Ecto neural progenitor cell (in vitro differentiated cells): ENCODE measurements at regions not wholly inside any gene's neighbourhood (a gene's known extent, or its start where the extent isn't known, plus 50 kb on each side); places are given as distances from the start of the nearest gene placed in this dataset.

Source experiments
- DNase-seq: peaks from one replicate; pipeline ENCODE4 v3.0.0-alpha.2; 2018; ENCODE audit warnings: low spot score

- DNase-seq = no peak
These were observed 388.7 kb upstream of the MGMT start for GRCh38 chr10:129078346-129078745.

DNA sequence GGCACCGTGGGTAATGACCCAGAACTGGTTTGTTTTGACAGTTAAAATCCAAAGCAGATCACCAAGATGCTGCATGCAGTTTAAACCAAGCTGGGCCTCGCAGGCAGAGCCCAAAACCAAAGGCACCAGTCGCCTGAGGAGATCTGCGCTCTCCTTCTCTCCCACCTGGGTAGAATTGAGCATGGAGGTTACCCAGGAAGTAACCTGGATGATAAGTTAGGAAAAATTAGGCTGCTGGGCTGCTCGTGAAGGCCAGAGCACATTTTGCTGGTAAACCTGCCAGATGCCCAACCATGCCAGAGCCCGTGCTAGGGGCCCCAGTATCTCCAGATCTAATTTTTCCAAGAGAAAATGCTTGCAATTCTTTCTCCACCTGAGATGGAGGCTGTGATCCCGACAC, 388.3 kb upstream of the MGMT start:
- DNase-seq = no peak

- DNase-seq = peak; percentile 61
These were observed 387.3 kb upstream of the MGMT start for GRCh38 chr10:129079705-129080104.

GRCh38 chr10:129085811-129086210, 381.2 kb upstream of the MGMT start:
- no peak for DNase-seq

GRCh38 chr10:129089341-129089740, 377.7 kb upstream of the MGMT start:
- no peak for DNase-seq

- DNase-seq = no peak
These were observed 376.9 kb upstream of the MGMT start for GRCh38 chr10:129090165-129090564.

DNA sequence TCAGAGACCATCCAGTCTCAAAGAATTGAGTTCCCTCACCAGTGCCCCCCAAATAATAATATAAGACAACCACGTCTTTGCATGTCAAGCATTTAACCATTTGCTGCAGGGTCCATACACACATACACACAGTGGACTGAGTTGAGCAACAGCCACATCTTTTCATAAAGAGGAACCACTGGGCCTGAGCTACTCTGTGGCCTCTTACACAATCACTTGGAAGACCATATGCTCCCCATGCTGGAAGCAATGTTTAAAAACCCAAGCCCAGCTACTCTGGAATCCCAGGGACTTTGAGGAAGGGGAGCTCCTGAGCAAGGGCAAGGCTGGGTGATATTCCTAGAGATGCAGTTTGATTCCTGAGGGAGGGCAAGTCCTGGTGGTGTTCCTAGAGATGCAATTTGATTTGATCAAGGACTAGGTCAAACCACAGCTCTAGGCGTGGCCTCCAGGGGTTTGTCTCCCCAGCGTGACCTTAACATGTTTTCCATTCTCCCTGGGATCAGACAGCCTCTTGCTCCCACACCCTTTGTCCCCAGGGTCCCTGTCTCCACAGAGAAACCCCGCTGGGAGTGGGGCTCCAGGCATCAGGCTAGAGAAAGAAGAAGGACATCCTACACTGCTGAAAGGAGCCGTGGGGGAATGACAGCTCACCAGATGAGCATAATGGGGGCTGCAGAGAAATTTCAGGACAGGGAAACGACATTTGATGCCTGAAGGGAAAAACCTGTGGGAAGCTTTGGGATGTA, 376.2 kb upstream of the MGMT start:
- no peak for DNase-seq

DNA sequence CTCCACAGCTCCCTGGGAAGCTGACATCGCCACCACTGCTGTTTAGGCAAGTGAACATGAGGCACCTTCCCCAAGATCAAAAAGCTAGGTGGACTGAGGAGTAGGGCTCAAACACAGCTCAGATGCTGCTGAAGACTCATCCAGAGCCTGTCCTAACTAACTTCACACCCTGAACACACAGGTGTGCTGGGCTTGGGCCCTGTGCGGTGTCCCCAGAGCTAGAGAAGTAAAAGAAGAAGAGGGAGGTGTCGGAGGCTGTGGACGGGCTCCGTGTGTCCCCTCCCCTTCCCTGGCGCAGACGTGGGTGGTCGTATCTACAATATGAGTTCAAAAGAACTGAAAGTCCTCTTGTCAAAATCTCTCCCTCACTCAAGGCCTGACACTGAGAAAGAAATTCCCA, 373.4 kb upstream of the MGMT start:
- DNase-seq = no peak

GRCh38 chr10:129094233-129094632, 372.8 kb upstream of the MGMT start:
- DNase-seq = no peak

DNA sequence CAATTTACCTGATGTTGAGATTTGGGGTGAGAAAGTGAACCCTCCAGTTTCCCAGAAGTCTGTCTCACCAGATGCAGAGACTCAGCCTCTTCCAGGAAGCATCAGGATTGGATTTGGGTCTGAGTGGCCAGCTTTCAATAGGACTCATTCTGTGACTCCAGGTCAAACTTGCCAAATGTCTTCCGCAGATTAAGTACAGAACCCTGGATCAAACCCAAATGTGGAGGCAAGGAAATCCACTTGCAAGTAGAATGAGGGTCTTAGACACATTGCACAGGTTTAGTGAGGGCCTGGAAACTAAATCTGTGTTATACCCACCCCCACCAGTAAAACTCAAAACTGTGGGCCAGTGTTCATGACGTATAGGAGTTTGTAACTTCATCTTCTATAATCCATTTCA, 372.2 kb upstream of the MGMT start:
- no peak for DNase-seq

DNA sequence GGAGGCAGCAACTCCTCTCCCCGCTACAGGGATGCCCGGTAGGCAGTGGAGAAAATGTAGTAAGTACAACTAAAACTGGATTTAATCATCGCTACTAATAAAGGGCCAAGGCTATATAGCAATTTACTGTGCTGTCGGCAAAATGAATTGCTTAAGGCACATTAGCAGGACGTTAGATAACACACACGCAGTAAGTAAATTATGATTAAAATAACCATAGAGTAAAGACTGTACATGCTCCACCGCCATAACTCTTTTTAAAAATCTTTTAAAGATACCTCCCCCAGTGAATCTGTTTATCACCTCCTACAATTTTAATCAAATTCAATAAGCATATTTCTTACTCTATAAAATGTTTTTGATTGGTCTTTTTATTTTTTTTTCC, 371.4 kb upstream of the MGMT start:
- no peak for DNase-seq

DNA sequence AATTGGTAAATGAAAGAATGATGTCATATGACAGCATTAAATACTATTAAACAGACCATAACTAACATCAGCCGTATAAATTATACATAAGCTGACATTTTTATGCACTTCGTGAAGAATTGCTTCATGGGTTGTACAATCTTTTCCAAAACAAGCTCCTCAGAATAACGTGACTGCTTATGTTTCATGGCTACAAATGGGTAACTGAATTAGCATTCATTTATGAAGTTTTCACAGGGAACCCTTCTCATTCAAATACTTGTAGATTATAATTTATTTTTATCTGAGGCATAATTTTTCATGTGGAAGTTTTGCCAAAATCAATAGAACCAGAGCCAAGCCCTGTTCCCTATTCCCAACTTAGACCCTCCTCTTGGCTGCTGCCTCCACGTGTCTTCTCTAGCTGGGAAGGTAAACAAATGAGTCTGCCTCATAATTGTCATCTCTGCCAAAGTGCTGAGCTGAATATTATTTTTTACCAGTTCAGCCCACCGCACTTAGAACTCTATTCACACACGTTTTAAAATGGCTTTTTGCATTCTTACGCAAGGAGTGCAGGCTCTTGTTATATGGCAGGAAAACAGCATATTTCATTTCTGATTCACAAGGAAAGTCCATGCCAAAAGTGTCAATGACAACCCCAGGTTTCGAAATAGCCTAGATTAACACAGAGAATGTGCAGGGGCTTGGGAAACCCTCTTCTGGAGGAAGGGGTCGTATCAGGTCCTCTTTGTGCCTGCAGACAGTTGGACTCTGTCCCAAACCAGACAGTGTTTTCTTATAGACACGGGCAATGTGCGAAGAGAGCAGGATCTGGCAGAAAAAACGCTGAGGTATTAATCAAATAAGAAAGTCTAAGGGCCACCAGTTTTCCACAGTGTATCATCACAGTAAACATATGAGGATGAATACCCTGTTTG, 370.7 kb upstream of the MGMT start:
- no peak for DNase-seq

DNA sequence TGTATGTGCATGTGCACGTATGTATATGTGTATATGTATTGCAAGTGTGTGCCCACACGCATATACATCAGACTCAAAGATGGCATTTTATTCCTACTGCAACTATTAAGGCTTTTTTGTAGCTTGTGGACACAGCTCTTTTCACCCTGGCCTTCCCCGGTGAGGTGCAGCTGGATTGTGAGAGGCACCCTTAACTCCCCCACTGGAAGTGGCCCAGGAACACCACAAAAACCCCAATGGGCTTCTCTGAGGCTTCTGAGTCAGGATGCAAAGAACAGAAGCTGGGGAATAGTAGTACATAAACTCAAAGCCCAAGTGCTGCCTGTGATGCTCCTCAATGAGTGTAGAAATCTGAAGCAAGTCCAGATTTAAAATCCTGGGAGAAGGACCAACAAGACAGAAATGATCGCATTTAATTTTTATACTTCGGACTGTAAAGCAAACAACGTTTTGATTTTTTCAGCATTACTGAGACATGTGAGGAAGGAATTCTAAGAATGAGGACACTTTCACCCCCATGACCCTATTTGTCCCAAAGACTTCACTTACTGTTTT, 369.2 kb upstream of the MGMT start:
- DNase-seq = no peak

DNA sequence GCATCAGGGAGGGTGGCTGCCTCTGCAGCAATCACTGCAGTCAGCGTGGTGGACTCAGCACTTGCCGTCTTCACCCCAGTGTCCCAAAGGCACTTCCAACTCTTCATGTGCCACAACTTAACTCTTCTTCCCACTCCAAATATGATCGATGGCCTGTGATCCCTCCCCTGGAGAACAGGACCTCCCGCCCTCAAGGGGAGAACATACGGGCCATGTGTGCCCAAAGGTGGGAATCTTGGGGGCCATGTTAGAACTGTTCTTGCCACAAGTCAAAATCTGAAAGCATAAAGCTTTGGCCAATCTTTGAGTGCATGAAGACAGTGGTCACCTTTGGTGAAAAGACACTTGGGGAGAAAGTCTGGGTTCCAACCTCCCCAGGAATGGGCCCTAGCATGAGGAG, 368.5 kb upstream of the MGMT start:
- no peak for DNase-seq

GRCh38 chr10:129099486-129099885, 367.6 kb upstream of the MGMT start:
- no peak for DNase-seq

- DNase-seq = no peak
These were observed 367.0 kb upstream of the MGMT start for GRCh38 chr10:129099992-129100391.

- no peak for DNase-seq
These were observed 365.6 kb upstream of the MGMT start for GRCh38 chr10:129101232-129101980.

GRCh38 chr10:129102906-129103693, 363.9 kb upstream of the MGMT start:
- no peak for DNase-seq

- no peak for DNase-seq
These were observed 362.6 kb upstream of the MGMT start for GRCh38 chr10:129104266-129105045.

- DNase-seq = no peak
These were observed 361.8 kb upstream of the MGMT start for GRCh38 chr10:129105266-129105665.

GRCh38 chr10:129106314-129106713, 360.7 kb upstream of the MGMT start:
- DNase-seq = no peak
